Peyer's patch (tissue), 4 donors: ENCODE measurements at regions not wholly inside any gene's neighbourhood (a gene's known extent, or its start where the extent isn't known, plus 50 kb on each side); places are given as distances from the start of the nearest gene placed in this dataset.

Experiments
- DNase-seq, 3 donors: peaks; one replicate each; pipeline ENCODE4 v3.0.0-alpha.2; 2017 to 2019
- H3K27ac ChIP-seq, 4 donors: fragments of 200-600 bp; sonication (generic); one replicate each; pipeline ENCODE4 v1.5.1; 2016 to 2019
- H3K27me3 ChIP-seq, 2 donors: fragments of 200-600 bp; sonication (generic); one replicate each; pipeline ENCODE4 v1.5.1; 2019
- H3K36me3 ChIP-seq, 3 donors: fragments of 200-600 bp; sonication (generic); one replicate each; pipeline ENCODE4 v1.5.1; 2016 to 2019
- H3K4me1 ChIP-seq, 4 donors: fragments of 200-600 bp; sonication (generic); one replicate each; pipeline ENCODE4 v1.5.1; 2016 to 2019
- H3K4me3 ChIP-seq, 4 donors: fragments of 200-600 bp; sonication (generic); 1 replicate in 3 of 4; 2 replicates in 1 of 4; pipeline ENCODE4 v1.5.1; 2016 to 2019; ENCODE audit warnings: mild to moderate bottlenecking in 1 of 4
- H3K9me3 ChIP-seq, 4 donors: fragments of 200-600 bp; sonication (generic); one replicate each; pipeline ENCODE4 v1.5.1; 2016 to 2019; ENCODE audit warnings: mild to moderate bottlenecking in 1 of 4
- POLR2A ChIP-seq, 2 donors: fragments of 450-650 bp; IDR thresholded peaks; one replicate each; pipeline ENCODE4 v1.5.1; 2017; ENCODE audit warnings: antibody characterized with exemption in 2 of 2, mild to moderate bottlenecking in 2 of 2, moderate library complexity in 2 of 2
- TF ChIP-seq, protein P1 (sequence below), 6 experiments: fragments of 450-650 bp in 4 of 6; fragments of 200-600 bp in 2 of 6; sonication (generic) in 1 of 6; IDR thresholded peaks; one replicate each; pipeline ENCODE4 v1.5.1; 2017 to 2019; ENCODE audit warnings: antibody characterized with exemption in 6 of 6, mild to moderate bottlenecking in 3 of 6, moderate library complexity in 1 of 6

DNA sequence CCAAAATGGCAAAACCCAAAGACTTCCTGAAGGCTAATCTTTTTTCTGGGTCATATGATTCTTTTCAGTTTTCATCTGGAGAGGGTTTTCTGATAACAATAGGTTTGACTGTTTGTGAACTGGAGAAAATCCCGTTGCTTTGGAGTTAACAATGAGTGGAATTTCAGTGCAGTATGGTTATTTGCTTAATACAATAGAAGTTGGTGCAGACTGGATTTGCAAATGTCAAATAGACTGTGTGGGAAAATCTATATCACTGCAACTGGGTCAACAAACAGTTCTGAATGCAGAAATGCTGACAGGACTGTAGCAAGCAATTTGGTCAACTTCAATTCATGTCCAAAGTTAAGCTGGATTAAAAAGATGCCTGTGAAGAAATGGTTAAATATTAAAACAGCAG is 267.5 kb upstream of the ARGLU1 start:
- H3K4me3 ChIP-seq = no peak overlapping the region
- H3K27me3 ChIP-seq = no peaks in the 10 kb centered on the region
- DNase-seq = no peak
- no peak overlapping the region for H3K27ac ChIP-seq
- H3K9me3 ChIP-seq = no peaks in the 10 kb centered on the region
- H3K36me3 ChIP-seq = no peaks in the 10 kb centered on the region
- TF ChIP-seq POLR2A (IDR thresholded peaks at IDR 0.05) = no peak
- TF ChIP-seq, protein P1, sequence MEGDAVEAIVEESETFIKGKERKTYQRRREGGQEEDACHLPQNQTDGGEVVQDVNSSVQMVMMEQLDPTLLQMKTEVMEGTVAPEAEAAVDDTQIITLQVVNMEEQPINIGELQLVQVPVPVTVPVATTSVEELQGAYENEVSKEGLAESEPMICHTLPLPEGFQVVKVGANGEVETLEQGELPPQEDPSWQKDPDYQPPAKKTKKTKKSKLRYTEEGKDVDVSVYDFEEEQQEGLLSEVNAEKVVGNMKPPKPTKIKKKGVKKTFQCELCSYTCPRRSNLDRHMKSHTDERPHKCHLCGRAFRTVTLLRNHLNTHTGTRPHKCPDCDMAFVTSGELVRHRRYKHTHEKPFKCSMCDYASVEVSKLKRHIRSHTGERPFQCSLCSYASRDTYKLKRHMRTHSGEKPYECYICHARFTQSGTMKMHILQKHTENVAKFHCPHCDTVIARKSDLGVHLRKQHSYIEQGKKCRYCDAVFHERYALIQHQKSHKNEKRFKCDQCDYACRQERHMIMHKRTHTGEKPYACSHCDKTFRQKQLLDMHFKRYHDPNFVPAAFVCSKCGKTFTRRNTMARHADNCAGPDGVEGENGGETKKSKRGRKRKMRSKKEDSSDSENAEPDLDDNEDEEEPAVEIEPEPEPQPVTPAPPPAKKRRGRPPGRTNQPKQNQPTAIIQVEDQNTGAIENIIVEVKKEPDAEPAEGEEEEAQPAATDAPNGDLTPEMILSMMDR (IDR thresholded peaks at IDR 0.05) = no peak
- H3K4me1 ChIP-seq = no peaks in the 10 kb centered on the region

GRCh38 chr13:106821979-106822378 is 254.0 kb upstream of the ARGLU1 start:
- H3K27ac ChIP-seq = no peak overlapping the region
- TF ChIP-seq POLR2A (IDR thresholded peaks at IDR 0.05) = no peak
- TF ChIP-seq, protein P1 (IDR thresholded peaks at IDR 0.05) = no peak
- H3K9me3 ChIP-seq = no peaks in the 10 kb centered on the region
- no peak for DNase-seq
- H3K36me3 ChIP-seq = no peaks in the 10 kb centered on the region
- H3K27me3 ChIP-seq = no peaks in the 10 kb centered on the region
- no peaks in the 10 kb centered on the region for H3K4me1 ChIP-seq
- no peak overlapping the region for H3K4me3 ChIP-seq

DNA sequence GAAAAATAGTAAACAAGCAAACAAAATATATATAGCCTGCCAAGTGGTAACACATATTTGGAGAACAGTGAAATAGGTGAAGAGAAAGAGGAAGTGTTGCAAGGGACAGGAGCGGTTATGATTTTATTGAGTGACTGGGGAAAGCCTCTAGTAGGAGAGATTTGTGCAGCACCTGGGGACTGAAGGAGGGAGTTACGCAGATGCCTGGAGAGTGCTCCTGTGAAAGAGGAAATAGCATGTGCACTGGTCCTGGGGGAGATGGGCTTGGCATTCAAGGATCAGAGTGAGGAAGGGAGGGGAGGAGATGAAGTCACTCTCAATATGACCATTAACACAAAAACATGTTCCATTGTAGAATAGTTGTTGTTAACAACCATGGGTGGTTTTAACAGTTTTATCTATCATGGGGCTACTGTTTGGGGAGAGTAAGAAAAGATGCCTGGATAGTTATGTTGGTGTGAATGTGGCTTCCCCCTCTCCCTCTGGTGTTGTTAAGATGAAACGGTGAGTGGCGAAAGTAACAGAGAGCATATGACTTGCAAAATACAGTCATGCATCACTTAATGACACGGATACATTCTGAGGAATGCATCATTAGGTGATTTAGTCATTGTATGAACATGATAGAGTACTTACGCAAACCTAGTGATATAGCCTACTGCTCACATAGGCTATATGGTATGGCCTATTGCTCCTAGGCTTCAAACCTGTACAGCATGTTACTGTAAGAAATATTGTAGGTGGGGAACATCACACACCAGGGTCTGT is 251.7 kb upstream of the ARGLU1 start:
- DNase-seq = no peak
- no peaks in the 10 kb centered on the region for H3K27me3 ChIP-seq
- H3K4me1 ChIP-seq = no peaks in the 10 kb centered on the region
- H3K9me3 ChIP-seq = no peaks in the 10 kb centered on the region
- TF ChIP-seq, protein P1 (IDR thresholded peaks at IDR 0.05) = no peak
- no peak for TF ChIP-seq POLR2A (IDR thresholded peaks at IDR 0.05)
- H3K27ac ChIP-seq = no peak overlapping the region
- no peak overlapping the region for H3K4me3 ChIP-seq
- no peaks in the 10 kb centered on the region for H3K36me3 ChIP-seq

GRCh38 chr13:106818971-106819370 is 251.0 kb upstream of the ARGLU1 start:
- Histone ChIP-seq H3K27ac (no peak overlapping the region), H3K36me3 (no peaks in the 10 kb centered on the region), H3K9me3 (no peaks in the 10 kb centered on the region), H3K4me3 (no peak overlapping the region), H3K27me3 (no peaks in the 10 kb centered on the region), H3K4me1 (no peaks in the 10 kb centered on the region)
- TF ChIP-seq, protein P1 (IDR thresholded peaks at IDR 0.05) = no peak
- TF ChIP-seq POLR2A (IDR thresholded peaks at IDR 0.05) = no peak
- DNase-seq = no peak

DNA sequence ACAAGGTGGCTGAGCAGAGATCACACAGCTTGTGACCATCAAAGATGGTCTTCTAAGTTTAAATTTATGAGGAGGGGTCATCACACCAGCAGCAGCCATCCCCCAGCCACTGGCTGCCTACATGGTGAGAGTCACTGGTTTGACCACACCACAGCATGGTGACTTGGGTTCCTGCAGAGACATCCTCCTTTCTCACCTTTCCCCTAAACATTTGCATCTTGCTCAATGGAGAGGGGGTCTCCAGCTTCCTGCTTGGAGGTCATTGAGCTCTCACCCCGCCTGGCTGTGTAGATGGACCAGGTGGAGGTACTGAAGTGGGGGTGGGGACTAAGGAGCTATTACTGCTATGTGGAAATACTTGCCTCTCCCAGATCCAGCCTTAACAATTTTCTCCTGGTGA is 247.6 kb upstream of the ARGLU1 start:
- H3K9me3 ChIP-seq = no peaks in the 10 kb centered on the region

More for the DNA sequence above, 247.6 kb upstream of the ARGLU1 start:
- Histone ChIP-seq H3K36me3 (no peaks in the 10 kb centered on the region), H3K4me3 (no peak overlapping the region), H3K27ac (no peak overlapping the region), H3K4me1 (no peaks in the 10 kb centered on the region), H3K27me3 (no peaks in the 10 kb centered on the region)
- no peak for DNase-seq
- no peak for TF ChIP-seq POLR2A (IDR thresholded peaks at IDR 0.05)
- TF ChIP-seq, protein P1 (IDR thresholded peaks at IDR 0.05) = no peak
